HG02884 (cell line): ENCODE measurements at regions not wholly inside any gene's neighbourhood (a gene's known extent, or its start where the extent isn't known, plus 50 kb on each side); places are given as distances from the start of the nearest gene placed in this dataset.

Experiments
- ATAC-seq: cut with Tn5 transposase; IDR thresholded peaks from one replicate; pipeline ENCODE4 v1.9.1; 2021; ENCODE audit warnings: mild to moderate bottlenecking, moderate library complexity; ENCODE audit not compliant: unreplicated experiment

- no peak for ATAC-seq
These were observed 261.4 kb upstream of the ZP4 start for GRCh38 chr1:238152119-238152518.

GRCh38 chr1:238143038-238143437, 252.3 kb upstream of the ZP4 start:
- no peak for ATAC-seq

GRCh38 chr1:238141353-238141752, 250.6 kb upstream of the ZP4 start:
- ATAC-seq = no peak

DNA sequence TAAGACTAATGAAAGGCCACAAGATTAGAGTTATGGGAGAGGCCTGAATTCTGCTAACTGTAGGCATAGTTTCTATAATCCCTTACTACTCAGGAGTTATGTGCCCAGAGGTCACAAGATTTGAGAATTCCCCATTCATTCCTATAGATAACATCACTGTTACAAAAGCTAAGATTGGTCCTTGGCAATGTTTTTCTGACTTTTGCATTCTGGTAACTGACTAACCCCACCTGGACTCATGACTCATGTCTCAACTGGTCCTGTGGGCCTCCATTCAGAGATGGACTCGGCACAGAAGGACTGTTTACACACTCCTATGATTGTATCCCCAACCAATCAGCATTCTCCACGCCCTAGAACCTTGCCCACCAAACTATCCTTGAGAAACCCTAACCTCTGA, 249.0 kb upstream of the ZP4 start:
- no peak for ATAC-seq

DNA sequence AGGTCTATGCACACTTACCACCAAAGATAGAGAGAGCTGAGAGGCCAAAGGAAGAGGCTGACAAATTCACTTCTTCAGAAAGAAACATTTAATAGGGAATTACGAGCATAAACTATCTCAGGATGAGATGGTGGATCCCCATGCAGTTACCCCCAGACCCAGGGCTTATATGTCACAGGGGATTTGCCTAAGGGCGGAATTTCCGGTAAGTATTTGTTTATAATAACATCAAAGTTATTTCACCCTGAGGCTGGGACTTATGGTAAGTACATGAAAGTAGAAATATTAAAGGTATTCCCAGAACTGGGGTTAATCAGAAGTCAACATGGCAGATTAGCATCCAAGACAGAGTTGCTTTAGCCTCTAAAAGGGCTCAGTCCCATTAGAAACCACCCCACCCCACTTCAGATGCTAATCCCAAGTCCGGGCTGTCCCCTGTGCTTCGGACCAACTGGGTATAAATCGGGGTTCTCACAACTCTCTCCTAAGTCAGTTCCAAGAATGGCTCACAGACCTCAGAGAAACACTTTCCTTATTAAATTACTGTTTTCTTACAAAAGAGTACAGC, 247.4 kb upstream of the ZP4 start:
- ATAC-seq = no peak

DNA sequence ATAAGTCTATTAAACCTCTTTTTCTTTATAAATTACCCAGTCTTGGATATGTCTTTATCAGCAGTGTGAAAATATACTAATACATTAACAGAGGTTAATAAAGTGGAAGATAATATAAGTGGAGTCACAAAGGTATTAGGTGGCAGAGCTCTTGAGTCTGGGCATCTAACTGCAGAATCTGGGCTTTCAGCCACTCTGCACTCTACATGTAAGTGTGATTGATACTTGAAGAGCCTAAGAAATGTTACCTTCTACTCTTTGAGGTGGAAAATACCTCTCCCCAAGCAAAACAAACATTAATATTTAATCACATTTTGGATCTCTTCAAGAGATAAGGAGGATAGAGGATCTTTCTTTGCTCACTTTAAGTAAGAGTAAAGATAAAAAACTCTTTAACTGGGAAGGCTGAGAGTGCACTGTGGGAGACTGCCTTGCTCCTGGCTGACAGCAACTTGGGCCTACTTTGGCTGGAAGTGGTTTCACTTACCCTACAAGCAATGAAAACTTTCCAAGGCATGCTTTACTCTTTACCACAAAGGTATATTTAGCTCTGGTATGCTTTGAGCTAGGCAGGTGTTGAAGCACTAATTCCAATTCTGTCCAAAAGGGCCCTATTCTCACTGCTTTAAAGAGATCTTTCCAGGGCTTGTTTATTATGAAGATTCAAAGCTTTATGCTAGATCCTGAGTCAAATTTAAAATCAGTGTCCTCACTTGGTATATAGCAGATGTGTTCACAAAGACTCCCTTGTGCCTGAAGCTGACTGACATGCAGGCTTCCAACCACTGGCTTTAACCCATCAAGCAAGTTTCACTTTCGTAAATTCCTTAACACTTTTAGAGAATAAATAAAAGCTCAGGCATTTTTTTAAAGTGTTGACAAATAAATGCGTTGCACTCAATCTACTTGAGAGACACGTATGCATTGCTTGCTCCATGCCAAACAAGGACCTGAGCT, 245.3 kb upstream of the ZP4 start:
- ATAC-seq = no peak

- ATAC-seq = no peak
These were observed 239.0 kb upstream of the ZP4 start for GRCh38 chr1:238129677-238130076.

DNA sequence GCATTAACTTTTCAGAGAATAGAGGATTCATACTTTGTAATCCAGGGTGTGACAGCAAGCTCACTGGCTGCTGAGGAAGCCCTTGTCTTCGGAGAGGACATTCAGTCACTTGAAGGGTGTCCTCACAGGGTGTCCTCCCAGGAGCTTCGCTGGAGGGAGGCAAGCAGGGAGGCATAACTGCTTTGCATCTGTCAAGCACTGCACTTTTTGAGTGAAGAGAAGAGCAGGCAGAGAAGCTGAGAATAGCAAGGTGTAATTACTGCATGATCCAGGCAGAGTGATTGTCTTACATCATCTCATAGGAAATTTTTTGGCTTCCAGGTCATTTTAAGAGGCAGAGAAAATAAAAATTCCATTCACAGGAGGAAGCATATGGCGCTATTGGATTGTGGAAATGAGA, 232.5 kb upstream of the ZP4 start:
- no peak for ATAC-seq

DNA sequence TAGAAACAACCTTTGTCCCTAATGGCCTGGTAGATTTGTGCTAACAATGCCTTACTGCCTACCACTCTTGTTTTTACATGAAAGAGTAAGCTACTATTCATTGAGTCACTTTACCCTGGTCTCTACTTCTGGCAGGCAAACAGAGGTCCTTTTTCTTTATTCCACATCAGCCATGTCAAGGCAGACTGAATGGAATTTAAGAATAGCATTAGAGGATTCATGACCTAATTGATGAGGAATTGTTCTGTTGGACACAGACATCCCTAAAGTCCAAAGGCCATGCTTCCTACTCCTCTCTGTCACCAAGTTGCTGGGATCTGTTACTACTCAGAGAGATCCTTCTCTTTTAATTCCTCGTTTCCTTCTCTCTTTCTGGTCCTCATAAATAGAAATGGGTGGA, 229.1 kb upstream of the ZP4 start:
- ATAC-seq = no peak

DNA sequence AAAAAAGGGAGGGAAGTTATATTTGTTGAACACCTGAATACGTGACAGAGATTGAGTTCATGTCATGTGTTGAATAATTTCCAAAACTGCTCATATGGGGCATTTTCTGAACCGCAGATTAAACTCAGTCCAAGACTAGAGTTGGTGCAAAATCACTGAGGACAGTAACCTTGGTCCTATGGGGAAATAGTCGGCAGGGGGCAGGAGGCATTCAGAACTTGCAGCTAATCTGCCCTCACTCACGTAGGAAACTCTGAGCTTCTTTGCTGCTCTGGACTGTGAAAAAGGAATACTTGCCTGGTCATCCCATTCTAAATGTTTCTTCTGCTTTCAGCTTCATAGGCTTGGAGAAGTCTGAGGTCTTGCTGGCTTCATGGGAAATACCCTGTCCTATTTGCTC, 228.3 kb upstream of the ZP4 start:
- no peak for ATAC-seq

DNA sequence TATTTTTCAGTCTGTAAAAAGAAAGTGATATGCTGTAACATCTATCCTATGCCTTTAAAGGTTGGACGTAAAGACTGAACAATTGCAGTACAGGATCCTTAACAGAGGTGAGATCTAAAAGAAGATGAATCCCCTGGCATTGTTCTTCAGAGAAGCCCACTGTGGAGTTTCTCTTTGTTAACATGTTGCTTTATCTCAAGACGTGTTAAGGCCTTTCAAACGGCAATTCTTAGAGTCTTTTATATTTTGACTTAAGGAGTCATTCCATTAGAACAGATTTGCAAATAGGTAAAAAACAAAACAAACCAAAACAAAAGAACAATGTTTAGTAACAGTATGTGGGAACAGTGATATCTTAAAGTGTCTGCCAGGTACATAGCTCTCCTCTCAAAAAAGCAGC, 225.1 kb upstream of the ZP4 start:
- no peak for ATAC-seq

- ATAC-seq = no peak
These were observed 222.4 kb upstream of the ZP4 start for GRCh38 chr1:238112952-238113621.

- no peak for ATAC-seq
These were observed 220.8 kb upstream of the ZP4 start for GRCh38 chr1:238111516-238111915.

DNA sequence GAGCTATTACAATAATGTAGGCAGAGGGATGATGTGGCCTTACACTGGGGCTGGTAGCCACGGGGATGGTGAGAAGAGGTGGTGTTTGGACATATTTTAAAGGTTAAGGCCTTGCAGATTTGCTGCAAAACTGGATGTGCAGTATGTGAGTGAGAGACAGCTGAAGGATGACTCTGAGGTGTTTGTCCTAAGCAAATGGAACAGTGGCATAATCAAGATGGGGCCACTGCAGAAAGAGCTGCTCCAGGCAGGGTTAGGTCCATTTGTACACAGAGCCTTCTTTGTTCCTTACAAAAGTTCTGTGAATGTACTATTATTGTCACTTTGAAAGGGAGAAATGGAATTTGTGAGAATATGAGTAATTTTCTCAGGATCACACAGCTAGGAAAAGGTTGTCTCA, 220.4 kb upstream of the ZP4 start:
- ATAC-seq = no peak

- no peak for ATAC-seq
These were observed 217.7 kb upstream of the ZP4 start for GRCh38 chr1:238108417-238108816.

GRCh38 chr1:238107322-238107721, 216.6 kb upstream of the ZP4 start:
- ATAC-seq = no peak

DNA sequence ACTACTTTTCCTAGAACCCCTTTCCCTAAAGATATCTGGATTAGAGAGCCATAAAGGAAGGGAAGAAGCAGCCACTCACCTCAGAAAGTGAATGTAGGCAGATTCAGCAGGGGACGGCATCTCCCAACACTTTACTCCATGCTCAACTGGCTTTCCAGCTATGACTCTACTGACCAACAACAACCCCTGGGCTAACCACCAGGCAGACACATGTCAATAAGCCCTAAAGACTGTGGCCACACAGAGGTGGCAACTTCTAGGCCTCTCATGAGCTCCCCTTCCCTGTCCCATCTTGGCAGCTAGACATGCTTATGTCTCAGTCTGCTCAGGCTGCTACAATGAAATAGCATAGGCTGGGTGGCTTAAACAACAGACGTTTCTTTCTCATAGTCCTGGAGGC, 214.0 kb upstream of the ZP4 start:
- no peak for ATAC-seq

DNA sequence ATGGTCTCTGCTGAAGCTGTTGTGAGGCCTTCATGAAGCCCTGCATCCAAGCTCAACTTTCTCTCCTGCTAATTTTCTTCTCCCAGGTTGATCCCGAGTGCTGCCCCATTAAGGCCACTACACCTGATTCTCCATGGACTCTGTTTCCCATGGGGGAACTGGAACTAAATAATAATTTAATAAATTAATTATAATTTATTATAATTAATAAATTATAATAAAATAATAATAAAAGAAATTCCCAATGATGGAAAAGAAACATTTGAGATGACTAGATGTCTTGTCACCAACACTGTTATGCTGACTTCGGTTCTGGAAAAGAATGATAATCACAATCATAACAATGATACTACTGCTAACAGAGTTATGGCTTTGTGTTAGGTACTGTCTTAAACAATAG, 211.2 kb upstream of the ZP4 start:
- ATAC-seq = no peak

DNA sequence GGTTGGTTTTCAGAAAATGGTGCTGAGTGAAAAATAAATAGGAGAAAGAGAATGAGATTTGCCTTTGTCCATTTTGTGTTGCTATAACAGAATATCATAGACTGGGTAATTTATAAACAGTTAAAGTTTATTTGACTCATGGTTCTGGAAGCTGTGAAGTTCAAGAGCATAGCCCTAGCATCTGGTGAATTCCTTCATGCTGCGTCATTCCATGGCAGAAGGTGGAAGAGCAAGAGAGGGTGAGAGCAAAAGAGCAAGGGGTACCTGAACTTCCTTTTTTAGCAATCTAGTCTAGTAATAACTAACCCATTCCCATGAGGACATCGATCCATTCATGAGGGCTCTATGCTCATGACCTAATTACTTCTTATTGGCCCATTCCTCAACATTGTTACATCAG, 209.1 kb upstream of the ZP4 start:
- ATAC-seq = no peak

DNA sequence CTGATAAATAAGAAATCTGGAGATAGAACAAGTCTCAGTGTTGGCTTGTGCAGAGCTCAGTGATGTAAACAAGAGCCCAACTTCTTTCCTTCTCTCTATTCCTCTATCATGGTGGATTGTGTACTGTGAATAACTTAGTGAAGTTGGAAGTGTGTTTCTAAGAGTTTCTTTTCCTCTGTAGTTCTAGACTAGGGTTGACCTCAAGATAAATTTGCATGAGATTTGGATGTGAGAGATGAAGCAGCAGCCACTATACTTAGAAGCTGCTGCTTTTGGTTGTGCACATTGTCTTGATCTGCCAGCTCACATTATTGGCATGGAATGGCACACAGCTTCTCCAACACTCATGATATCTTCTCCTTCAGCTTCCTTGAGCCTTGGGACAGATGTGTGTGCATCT, 198.9 kb upstream of the ZP4 start:
- ATAC-seq = no peak

DNA sequence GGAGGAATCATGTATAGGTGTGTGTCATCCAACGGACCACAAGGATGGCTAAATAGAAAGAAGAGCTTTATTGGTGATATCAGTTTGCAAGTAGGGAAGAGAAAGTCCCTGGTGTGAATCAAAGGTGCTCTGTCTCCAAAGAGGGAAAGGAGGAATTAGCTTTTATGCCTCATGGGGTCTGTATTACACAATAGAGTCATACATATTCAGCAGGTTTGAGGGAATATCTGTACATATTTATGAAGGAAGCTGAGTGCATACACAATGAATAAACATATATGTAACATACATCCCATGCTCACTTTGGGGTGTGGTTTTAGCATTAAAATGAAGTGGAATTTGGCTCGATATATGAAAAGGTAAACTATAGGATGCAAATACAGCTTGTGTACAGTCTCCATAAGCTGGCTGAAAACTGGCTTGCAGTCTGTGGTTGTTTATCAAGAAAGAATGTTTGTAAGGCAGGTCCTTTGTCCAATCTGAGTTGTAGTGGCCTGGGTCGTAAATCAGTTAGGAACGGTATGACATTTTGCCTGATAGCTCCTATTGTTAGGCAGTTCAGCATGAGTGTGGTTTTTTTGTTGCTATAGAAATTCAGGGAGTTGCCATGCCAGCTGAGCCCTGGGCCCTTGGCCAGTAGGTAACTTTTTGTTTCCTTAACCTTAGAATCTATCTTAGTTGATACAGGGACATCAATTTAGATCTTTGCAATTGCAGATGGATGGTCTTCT, 198.0 kb upstream of the ZP4 start:
- ATAC-seq = no peak
